ENCODE measurements at regions not wholly inside any gene's neighbourhood (a gene's known extent, or its start where the extent isn't known, plus 50 kb on each side); places are given as distances from the start of the nearest gene placed in this dataset.

- DNase-seq (ENCODE audit: low read depth in 2 of 3, low spot score in 1 of 3): peak; percentile 23 to 61 (median 58)
Measured at GRCh38 chr2:126527836-126528490, 128.0 kb upstream of the GYPC start.

GRCh38 chr2:126531029-126531428, 124.9 kb upstream of the GYPC start:
- DNase-seq (ENCODE audit: low read depth in 2 of 3, low spot score in 1 of 3): no peak

- DNase-seq (ENCODE audit: low read depth in 2 of 3, low spot score in 1 of 3): no peak
Measured at GRCh38 chr2:126534478-126534877, 121.5 kb upstream of the GYPC start.

GRCh38 chr2:126535408-126535807, 120.5 kb upstream of the GYPC start:
- DNase-seq (ENCODE audit: low read depth in 2 of 3, low spot score in 1 of 3): no peak

GRCh38 chr2:126536605-126537200, 119.3 kb upstream of the GYPC start:
- no peak for DNase-seq (ENCODE audit: low read depth in 2 of 3, low spot score in 1 of 3)

- DNase-seq (ENCODE audit: low read depth in 2 of 3, low spot score in 1 of 3): no peak
Measured at GRCh38 chr2:126539101-126539500, 116.9 kb upstream of the GYPC start.

- DNase-seq (ENCODE audit: low read depth in 2 of 3, low spot score in 1 of 3): no peak
Measured at GRCh38 chr2:126542247-126542646, 113.7 kb upstream of the GYPC start.

- DNase-seq (ENCODE audit: low read depth in 2 of 3, low spot score in 1 of 3): no peak
Measured at GRCh38 chr2:126543081-126543480, 112.9 kb upstream of the GYPC start.

- no peak for DNase-seq (ENCODE audit: low read depth in 2 of 3, low spot score in 1 of 3)
Measured at GRCh38 chr2:126558029-126558428, 97.9 kb upstream of the GYPC start.

- DNase-seq (ENCODE audit: low read depth in 2 of 3, low spot score in 1 of 3): no peak
Measured at GRCh38 chr2:126568734-126569133, 87.2 kb upstream of the GYPC start.

GRCh38 chr2:126571403-126571802, 84.6 kb upstream of the GYPC start:
- no peak for DNase-seq (ENCODE audit: low read depth in 2 of 3, low spot score in 1 of 3)

GRCh38 chr2:126575631-126576030, 80.3 kb upstream of the GYPC start:
- DNase-seq (ENCODE audit: low read depth in 2 of 3, low spot score in 1 of 3): no peak

- no peak for DNase-seq (ENCODE audit: low read depth in 2 of 3, low spot score in 1 of 3)
Measured at GRCh38 chr2:126579868-126580267, 76.1 kb upstream of the GYPC start.

- no peak for DNase-seq (ENCODE audit: low read depth in 2 of 3, low spot score in 1 of 3)
Measured at GRCh38 chr2:126586317-126586716, 69.6 kb upstream of the GYPC start.

GRCh38 chr2:126599062-126599461, 56.9 kb upstream of the GYPC start:
- no peak for DNase-seq (ENCODE audit: low read depth in 2 of 3, low spot score in 1 of 3)

GRCh38 chr2:126600742-126601141, 55.2 kb upstream of the GYPC start:
- DNase-seq (ENCODE audit: low read depth in 2 of 3, low spot score in 1 of 3): no peak

GRCh38 chr2:126602334-126602733, 53.6 kb upstream of the GYPC start:
- DNase-seq (ENCODE audit: low read depth in 2 of 3, low spot score in 1 of 3): no peak

All from stimulated activated CD4-positive, alpha-beta T cell treated with anti-CD3 and anti-CD28 coated beads, Interleukin-12 subunit alpha, Interleukin-12 subunit beta, amount 100 ng/mL, for 48 hours (primary cell).